Neural progenitor cell (in vitro differentiated cells): ENCODE measurements at regions not wholly inside any gene's neighbourhood (a gene's known extent, or its start where the extent isn't known, plus 50 kb on each side); places are given as distances from the start of the nearest gene placed in this dataset.

Experiments used
- EZH2 ChIP-seq: fragments of 200-600 bp; sonication (generic); IDR thresholded peaks from 2 replicates; pipeline ENCODE4 v1.6.1; 2017; ENCODE audit warnings: antibody characterized with exemption, mild to moderate bottlenecking, moderate library complexity
- TF ChIP-seq, protein P1 (sequence below): fragments of 200-600 bp; sonication (generic); IDR thresholded peaks from 2 replicates; pipeline ENCODE4 v1.5.1; 2017; ENCODE audit warnings: antibody characterized with exemption, mild to moderate bottlenecking

DNA sequence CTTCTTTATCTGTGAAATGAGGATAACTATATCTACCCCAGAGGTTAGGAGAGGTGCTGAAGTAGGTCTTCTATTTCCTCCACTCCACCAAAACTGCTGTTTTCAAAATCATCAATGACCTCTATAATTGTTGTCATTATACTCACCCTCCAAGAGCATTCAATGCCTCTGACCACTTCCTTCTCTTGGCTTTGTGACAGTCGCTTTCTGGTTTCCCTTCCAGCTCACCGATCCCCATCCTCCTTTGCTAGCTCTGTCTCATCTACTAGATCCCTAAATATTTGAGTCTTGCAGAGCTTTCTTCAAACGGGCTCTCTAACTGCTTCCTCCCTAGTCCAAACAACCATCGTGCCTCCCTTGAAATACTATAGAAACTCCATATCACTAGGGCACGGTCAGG, 153.5 kb downstream of the RPLP1 start:
- TF ChIP-seq, protein P1, sequence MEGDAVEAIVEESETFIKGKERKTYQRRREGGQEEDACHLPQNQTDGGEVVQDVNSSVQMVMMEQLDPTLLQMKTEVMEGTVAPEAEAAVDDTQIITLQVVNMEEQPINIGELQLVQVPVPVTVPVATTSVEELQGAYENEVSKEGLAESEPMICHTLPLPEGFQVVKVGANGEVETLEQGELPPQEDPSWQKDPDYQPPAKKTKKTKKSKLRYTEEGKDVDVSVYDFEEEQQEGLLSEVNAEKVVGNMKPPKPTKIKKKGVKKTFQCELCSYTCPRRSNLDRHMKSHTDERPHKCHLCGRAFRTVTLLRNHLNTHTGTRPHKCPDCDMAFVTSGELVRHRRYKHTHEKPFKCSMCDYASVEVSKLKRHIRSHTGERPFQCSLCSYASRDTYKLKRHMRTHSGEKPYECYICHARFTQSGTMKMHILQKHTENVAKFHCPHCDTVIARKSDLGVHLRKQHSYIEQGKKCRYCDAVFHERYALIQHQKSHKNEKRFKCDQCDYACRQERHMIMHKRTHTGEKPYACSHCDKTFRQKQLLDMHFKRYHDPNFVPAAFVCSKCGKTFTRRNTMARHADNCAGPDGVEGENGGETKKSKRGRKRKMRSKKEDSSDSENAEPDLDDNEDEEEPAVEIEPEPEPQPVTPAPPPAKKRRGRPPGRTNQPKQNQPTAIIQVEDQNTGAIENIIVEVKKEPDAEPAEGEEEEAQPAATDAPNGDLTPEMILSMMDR, result no peak
- no peak for TF ChIP-seq EZH2
